ENCODE measurements at regions not wholly inside any gene's neighbourhood (a gene's known extent, or its start where the extent isn't known, plus 50 kb on each side); places are given as distances from the start of the nearest gene placed in this dataset.

DNA sequence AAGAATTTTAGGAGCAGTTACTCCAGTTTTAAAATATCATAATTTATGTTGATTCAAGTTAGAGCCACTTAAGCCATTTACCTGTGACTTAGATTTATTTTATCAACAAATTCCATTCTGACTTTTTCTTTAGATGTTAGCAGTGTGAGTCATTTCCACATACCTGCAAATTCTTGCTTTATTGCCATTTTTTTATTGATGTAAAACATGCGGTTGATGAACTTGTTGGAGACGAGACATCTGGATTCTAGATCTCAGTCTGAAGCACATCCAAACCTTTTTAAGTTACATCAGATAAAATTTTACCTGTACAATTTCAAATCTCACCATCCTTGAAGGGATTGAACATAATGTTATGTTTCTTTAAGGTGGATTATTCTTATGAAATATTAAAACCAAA lies 240.9 kb downstream of the IRX1 start:
- intact Hi-C loops (cut with DNase I), result no loop called here
- ATAC-seq, result no peak
- no peaks in the 10 kb centered on the region for H3K4me1 ChIP-seq
- H3K27me3 ChIP-seq, result no peaks in the 10 kb centered on the region
- TF ChIP-seq POLR2A (IDR thresholded peaks at IDR 0.05) (no peak), CTCF (IDR thresholded peaks at IDR 0.05) (no peak)
- no peaks in the 10 kb centered on the region for H3K9me3 ChIP-seq
- no peak overlapping the region for H3K4me3 ChIP-seq
- WGBS (ENCODE audit: insufficient coverage, low coverage, low lambda C conversion rate, missing lambda C conversion rate), result 59% methylated on average over 2 of the region's 2 CpGs
- no peaks in the 10 kb centered on the region for H3K36me3 ChIP-seq
- H3K27ac ChIP-seq, result no peak overlapping the region
- DNase-seq, result no peak

DNA sequence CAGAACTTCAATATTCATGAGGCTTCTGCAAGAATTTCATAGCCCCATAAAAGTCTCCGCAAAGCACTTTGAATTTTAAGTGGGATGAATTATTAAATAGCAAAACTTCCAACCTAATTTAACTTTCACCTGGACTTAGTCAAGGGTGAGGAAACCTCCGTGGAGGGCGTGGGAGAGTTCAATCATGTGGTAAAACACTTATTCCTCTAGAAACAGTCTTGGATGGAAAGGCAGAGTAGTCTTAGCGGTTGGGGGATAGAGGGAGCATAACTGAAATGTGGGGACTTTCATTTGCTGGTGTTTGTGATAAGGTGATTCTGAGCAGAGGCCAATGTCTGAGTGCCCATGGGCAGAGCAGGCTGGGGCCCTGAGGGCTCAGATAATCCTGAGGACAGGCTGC lies 241.9 kb downstream of the IRX1 start:
- Histone ChIP-seq H3K4me3 (no peak overlapping the region), H3K27me3 (no peaks in the 10 kb centered on the region), H3K27ac (no peak overlapping the region), H3K9me3 (no peaks in the 10 kb centered on the region), H3K4me1 (no peaks in the 10 kb centered on the region), H3K36me3 (no peaks in the 10 kb centered on the region)
- DNase-seq (no peak), ATAC-seq (no peak)
- intact Hi-C loops (cut with DNase I), result no loop called here
- no peak for TF ChIP-seq CTCF (IDR thresholded peaks at IDR 0.05)
- no peak for TF ChIP-seq POLR2A (IDR thresholded peaks at IDR 0.05)
- 46% methylated on average over 4 of the region's 4 CpGs for WGBS (ENCODE audit: insufficient coverage, low coverage, low lambda C conversion rate, missing lambda C conversion rate)

- no peaks in the 10 kb centered on the region for H3K4me1 ChIP-seq
- H3K27me3 ChIP-seq, result no peaks in the 10 kb centered on the region
- no peaks in the 10 kb centered on the region for H3K9me3 ChIP-seq
- no peaks in the 10 kb centered on the region for H3K36me3 ChIP-seq
- intact Hi-C loops (cut with DNase I), result no loop called here
- H3K4me3 ChIP-seq, result no peak overlapping the region
- H3K27ac ChIP-seq, result no peak overlapping the region
- ATAC-seq (no peak), DNase-seq (no peak)
- TF ChIP-seq CTCF (IDR thresholded peaks at IDR 0.05) (no peak), POLR2A (IDR thresholded peaks at IDR 0.05) (no peak)
- WGBS (ENCODE audit: insufficient coverage, low coverage, low lambda C conversion rate, missing lambda C conversion rate), result 32% methylated on average over 2 of the region's 2 CpGs
Observed at GRCh38 chr5:3839151-3839550, 243.5 kb downstream of the IRX1 start.

DNA sequence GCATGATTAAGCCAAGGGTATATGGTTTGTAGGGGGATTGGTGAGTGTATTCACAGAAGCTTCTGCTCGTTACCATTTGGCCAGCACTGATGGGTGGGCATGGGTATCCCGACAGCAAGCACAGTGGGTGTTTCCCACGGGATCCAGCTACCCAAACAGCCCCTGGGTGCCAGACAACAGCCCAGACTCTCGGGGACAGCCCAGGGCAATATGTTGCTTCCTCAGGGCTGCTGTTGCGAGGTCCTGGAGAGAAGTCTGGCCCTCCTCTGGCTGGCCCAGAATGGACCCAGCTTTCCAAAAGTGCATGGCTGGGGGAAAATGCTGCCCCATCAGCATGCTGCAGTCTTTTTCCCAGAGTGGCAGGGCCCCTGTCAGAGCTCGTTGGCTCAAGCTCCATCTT lies 247.0 kb downstream of the IRX1 start:
- no peak overlapping the region for H3K27ac ChIP-seq
- no peaks in the 10 kb centered on the region for H3K4me1 ChIP-seq
- no peak for DNase-seq
- ATAC-seq, result no peak
- no peaks in the 10 kb centered on the region for H3K9me3 ChIP-seq
- TF ChIP-seq CTCF (IDR thresholded peaks at IDR 0.05) (no peak), POLR2A (IDR thresholded peaks at IDR 0.05) (no peak)
- 17% methylated on average over 2 of the region's 6 CpGs for WGBS (ENCODE audit: insufficient coverage, low coverage, low lambda C conversion rate, missing lambda C conversion rate)
- no peak overlapping the region for H3K4me3 ChIP-seq
- intact Hi-C loops (cut with DNase I), result no loop called here
- H3K27me3 ChIP-seq, result no peaks in the 10 kb centered on the region
- H3K36me3 ChIP-seq, result no peaks in the 10 kb centered on the region

DNA sequence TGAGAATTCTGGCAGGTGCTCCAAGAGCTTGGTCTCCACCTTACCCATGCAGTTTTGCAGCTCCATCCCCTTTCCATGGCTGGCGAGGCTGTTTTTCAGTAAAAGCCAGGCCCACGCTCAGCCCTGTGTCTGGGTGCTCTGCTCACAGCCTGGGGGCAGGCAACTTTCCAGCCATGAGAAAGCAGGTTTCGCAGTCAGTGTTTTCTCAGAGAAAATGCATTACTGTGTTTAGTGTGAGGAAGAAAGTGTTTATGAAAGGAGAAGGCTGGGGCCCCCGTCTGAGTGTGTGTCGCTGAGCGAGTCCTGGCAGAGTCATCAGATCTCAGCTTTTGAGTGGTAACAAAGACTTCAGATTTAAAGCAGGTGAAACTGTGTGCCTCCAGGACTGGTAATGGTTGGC lies 248.1 kb downstream of the IRX1 start:
- no peaks in the 10 kb centered on the region for H3K9me3 ChIP-seq
- H3K36me3 ChIP-seq, result no peaks in the 10 kb centered on the region
- H3K27ac ChIP-seq, result no peak overlapping the region
- no peaks in the 10 kb centered on the region for H3K27me3 ChIP-seq
- TF ChIP-seq POLR2A (IDR thresholded peaks at IDR 0.05), result no peak
- TF ChIP-seq CTCF (IDR thresholded peaks at IDR 0.05), result no peak
- WGBS (ENCODE audit: insufficient coverage, low coverage, low lambda C conversion rate, missing lambda C conversion rate), result 49% methylated on average over 6 of the region's 6 CpGs
- H3K4me3 ChIP-seq, result no peak overlapping the region
- intact Hi-C loops (cut with DNase I), result no loop called here
- DNase-seq (no peak), ATAC-seq (no peak)
- H3K4me1 ChIP-seq, result no peaks in the 10 kb centered on the region
